ENCODE measurements at regions not wholly inside any gene's neighbourhood (a gene's known extent, or its start where the extent isn't known, plus 50 kb on each side); places are given as distances from the start of the nearest gene placed in this dataset.

- Histone ChIP-seq H3K9ac (replicated peaks; ENCODE audit: extremely low read depth, insufficient read depth, low read length) (no peak overlapping the region), H3K9me3 (replicated peaks; ENCODE audit: control insufficient read depth, insufficient read depth, low read length) (no peaks in the 10 kb centered on the region), H3K9me1 (replicated peaks; ENCODE audit: control insufficient read depth, extremely low read depth, insufficient read depth, low read length) (no peaks in the 10 kb centered on the region), H3K4me3 (replicated peaks in 1 of 3; ENCODE audit: insufficient read depth in 1 of 3, low read depth in 1 of 3, low read length in 3 of 3) (no peak overlapping the region), H3K4me1 (ENCODE audit: control insufficient read depth, extremely low read depth, insufficient read depth, low read length) (no peaks in the 10 kb centered on the region), H3K79me2 (ENCODE audit: control insufficient read depth, insufficient read depth, low read length) (no peaks in the 10 kb centered on the region), H3K4me2 (ENCODE audit: insufficient read depth, low read length) (no peak overlapping the region), H4K20me1 (replicated peaks; ENCODE audit: control insufficient read depth, extremely low read depth, insufficient read depth, low read length) (no peaks in the 10 kb centered on the region), H3K27ac (ENCODE audit: insufficient read depth, low read depth, low read length) (no peak overlapping the region), H3K27me3 (ENCODE audit: control insufficient read depth in 2 of 2, insufficient read depth in 2 of 2, low read length in 2 of 2) (no peaks in the 10 kb centered on the region), H3K36me3 (ENCODE audit: control insufficient read depth in 2 of 2, extremely low read depth in 1 of 2, insufficient read depth in 2 of 2, low read length in 2 of 2) (no peaks in the 10 kb centered on the region), H2AFZ (ENCODE audit: low read depth, low read length) (no peak overlapping the region)
- no TSS peak for BruUV-seq (replicated peaks)
- ChIA-PET CTCF (no interaction called here), POLR2A (no interaction called here)
- DNase-seq (ENCODE audit: low read depth, low spot score) (no peak), FAIRE-seq (no peak)
- TF ChIP-seq, protein P1, sequence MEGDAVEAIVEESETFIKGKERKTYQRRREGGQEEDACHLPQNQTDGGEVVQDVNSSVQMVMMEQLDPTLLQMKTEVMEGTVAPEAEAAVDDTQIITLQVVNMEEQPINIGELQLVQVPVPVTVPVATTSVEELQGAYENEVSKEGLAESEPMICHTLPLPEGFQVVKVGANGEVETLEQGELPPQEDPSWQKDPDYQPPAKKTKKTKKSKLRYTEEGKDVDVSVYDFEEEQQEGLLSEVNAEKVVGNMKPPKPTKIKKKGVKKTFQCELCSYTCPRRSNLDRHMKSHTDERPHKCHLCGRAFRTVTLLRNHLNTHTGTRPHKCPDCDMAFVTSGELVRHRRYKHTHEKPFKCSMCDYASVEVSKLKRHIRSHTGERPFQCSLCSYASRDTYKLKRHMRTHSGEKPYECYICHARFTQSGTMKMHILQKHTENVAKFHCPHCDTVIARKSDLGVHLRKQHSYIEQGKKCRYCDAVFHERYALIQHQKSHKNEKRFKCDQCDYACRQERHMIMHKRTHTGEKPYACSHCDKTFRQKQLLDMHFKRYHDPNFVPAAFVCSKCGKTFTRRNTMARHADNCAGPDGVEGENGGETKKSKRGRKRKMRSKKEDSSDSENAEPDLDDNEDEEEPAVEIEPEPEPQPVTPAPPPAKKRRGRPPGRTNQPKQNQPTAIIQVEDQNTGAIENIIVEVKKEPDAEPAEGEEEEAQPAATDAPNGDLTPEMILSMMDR (IDR thresholded peaks at IDR 0.05; ENCODE audit: extremely low read depth in 1 of 2, insufficient read depth in 1 of 2, low read depth in 1 of 2, low read length in 2 of 2): no peak
- no peak for TF ChIP-seq POLR2AphosphoS5 (IDR thresholded peaks at IDR 0.05; ENCODE audit: insufficient read depth, low read depth, low read length)
- no peak for TF ChIP-seq MYC (IDR thresholded peaks at IDR 0.05; ENCODE audit: low read depth, low read length)
- no peak for TF ChIP-seq EZH2 (IDR thresholded peaks at IDR 0.05; ENCODE audit: borderline replicate concordance, low read depth, low read length, severe bottlenecking)
- TF ChIP-seq FOS (IDR thresholded peaks at IDR 0.05; ENCODE audit: borderline replicate concordance, insufficient read depth, low read length): no peak
- no peak for TF ChIP-seq POLR2A (IDR thresholded peaks at IDR 0.05; ENCODE audit: low read depth, low read length)
- TF ChIP-seq GATA2 (IDR thresholded peaks at IDR 0.05; ENCODE audit: insufficient read depth, insufficient read length, low read depth, low read length): no peak
- no peak for TF ChIP-seq JUN (IDR thresholded peaks at IDR 0.05; ENCODE audit: borderline replicate concordance, insufficient read depth, insufficient read length, low read depth)
- TF ChIP-seq MAX (IDR thresholded peaks at IDR 0.05; ENCODE audit: insufficient read depth, insufficient read length): no peak
- intact Hi-C loops (cut with micrococcal nuclease) (no loop called here), dilution Hi-C loops (cut with MboI; ENCODE audit: extremely low pct_ligation_motif_present, low sequenced_read_pairs) (no loop called here)
These were observed 95.3 kb upstream of the MTPN start for GRCh38 chr7:136072447-136072846.

All from endothelial cell of umbilical vein (primary cell).